ENCODE measurements at regions not wholly inside any gene's neighbourhood (a gene's known extent, or its start where the extent isn't known, plus 50 kb on each side); places are given as distances from the start of the nearest gene placed in this dataset.

GRCh38 chr6:78749326-78749725 lies 118.0 kb upstream of the IRAK1BP1 start:
- TF ChIP-seq EZH2 (IDR thresholded peaks at IDR 0.05) = no peak
- no peak for TF ChIP-seq POLR2AphosphoS5 (IDR thresholded peaks at IDR 0.05; ENCODE audit: borderline replicate concordance, low read depth, low read length)
